PFSK-1 (cell line): ENCODE measurements at regions not wholly inside any gene's neighbourhood (a gene's known extent, or its start where the extent isn't known, plus 50 kb on each side); places are given as distances from the start of the nearest gene placed in this dataset.

Experiments
- POLR2AphosphoS5 ChIP-seq: IDR thresholded peaks from 2 replicates; pipeline ENCODE4 v1.6.1; 2012; ENCODE audit warnings: low read depth, mild to moderate bottlenecking, control low read depth, low read length, moderate library complexity
- TAF1 ChIP-seq: IDR thresholded peaks from 2 replicates; pipeline ENCODE4 v1.6.1; 2012; ENCODE audit warnings: low read length, control low read depth, borderline replicate concordance; ENCODE audit not compliant: insufficient read depth
- TF ChIP-seq, protein P1 (sequence below), 2 experiments: IDR thresholded peaks; 2 replicates each; pipeline versions ENCODE4 v1.6.1 to v1.8.0; 2011 to 2012; ENCODE audit warnings: low read depth in 2 of 2, low read length in 2 of 2, control low read depth in 1 of 2, inconsistent platforms in 1 of 2, mild to moderate bottlenecking in 1 of 2, moderate library complexity in 1 of 2; ENCODE audit not compliant: insufficient read depth in 1 of 2

DNA sequence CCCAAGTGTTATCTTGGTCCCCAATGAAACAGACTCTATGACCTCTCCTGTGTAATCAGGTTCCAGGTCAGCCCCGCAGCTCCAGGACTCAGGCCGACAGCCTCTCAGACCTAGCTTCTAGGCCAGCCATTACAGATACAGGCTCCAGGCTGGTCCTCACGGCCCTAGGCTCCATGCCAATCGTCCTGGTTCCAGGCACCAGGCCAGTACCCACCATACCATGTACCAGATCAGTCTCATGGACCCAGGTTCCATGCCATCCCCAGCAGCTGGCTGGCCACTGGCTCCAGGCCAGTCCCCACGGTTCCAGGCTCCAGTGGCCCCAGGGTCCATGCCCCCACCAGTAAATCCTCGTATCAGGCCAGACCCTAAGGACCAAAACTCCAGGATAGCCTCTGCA is 1326.6 kb upstream of the C9orf72 start:
- TF ChIP-seq, protein P1, sequence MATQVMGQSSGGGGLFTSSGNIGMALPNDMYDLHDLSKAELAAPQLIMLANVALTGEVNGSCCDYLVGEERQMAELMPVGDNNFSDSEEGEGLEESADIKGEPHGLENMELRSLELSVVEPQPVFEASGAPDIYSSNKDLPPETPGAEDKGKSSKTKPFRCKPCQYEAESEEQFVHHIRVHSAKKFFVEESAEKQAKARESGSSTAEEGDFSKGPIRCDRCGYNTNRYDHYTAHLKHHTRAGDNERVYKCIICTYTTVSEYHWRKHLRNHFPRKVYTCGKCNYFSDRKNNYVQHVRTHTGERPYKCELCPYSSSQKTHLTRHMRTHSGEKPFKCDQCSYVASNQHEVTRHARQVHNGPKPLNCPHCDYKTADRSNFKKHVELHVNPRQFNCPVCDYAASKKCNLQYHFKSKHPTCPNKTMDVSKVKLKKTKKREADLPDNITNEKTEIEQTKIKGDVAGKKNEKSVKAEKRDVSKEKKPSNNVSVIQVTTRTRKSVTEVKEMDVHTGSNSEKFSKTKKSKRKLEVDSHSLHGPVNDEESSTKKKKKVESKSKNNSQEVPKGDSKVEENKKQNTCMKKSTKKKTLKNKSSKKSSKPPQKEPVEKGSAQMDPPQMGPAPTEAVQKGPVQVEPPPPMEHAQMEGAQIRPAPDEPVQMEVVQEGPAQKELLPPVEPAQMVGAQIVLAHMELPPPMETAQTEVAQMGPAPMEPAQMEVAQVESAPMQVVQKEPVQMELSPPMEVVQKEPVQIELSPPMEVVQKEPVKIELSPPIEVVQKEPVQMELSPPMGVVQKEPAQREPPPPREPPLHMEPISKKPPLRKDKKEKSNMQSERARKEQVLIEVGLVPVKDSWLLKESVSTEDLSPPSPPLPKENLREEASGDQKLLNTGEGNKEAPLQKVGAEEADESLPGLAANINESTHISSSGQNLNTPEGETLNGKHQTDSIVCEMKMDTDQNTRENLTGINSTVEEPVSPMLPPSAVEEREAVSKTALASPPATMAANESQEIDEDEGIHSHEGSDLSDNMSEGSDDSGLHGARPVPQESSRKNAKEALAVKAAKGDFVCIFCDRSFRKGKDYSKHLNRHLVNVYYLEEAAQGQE (IDR thresholded peaks at IDR 0.05; ENCODE audit: insufficient read depth in 1 of 2, low read depth in 2 of 2, low read length in 2 of 2), result no peak
- TF ChIP-seq TAF1 (no peak), POLR2AphosphoS5 (no peak)
